ENCODE measurements at regions not wholly inside any gene's neighbourhood (a gene's known extent, or its start where the extent isn't known, plus 50 kb on each side); places are given as distances from the start of the nearest gene placed in this dataset.

DNA sequence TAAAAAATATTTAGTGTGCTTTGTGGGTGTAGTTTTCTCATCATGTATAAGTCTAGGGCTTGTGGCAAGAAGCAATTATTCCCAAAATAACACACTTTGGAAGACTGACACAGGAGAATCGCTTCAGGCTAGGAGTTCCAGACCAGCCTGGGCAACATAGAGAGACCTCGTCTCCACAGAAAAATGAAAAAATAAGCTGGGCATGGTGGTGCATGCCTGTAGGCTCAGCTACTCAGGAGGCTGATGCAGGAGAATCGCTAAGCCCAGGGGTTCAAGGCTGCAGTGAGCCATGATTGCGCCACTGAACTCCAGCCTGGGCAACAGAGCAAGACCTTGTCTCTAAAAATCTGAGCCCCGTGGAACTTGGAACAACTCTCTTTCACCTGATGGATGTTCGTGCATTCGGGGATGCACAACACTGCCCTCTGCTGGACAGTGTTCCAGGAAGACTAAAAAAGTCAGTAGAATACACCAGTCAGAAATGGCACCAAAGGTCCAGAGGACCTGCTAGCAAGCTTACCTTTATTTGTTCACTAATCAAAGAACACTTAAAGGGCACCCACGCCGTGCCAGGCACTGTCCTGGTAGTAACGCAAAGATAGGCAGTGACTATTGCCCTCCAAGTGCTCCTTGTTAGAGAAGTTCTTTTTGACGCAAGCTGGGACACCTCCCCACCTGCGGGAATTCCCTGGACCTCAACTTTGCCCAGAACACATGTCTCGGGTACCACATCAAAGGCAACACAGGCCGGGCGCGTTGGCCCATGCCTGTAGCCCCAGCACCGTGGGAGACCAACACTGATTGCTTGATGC lies 81.9 kb upstream of the CALN1 start:
- CTCF ChIA-PET: interaction anchor here (0.6 to 1.8 kb wide), 4 partner anchors 10 to 29 kb away, joined by 3 to 7 read pairs (median 3); no protein-coding TSS in a partner anchor
- BruUV-seq (replicated peaks): no TSS peak
- no peaks in the 10 kb centered on the region for H3K9me1 ChIP-seq (ENCODE audit: insufficient read depth, low read length)
- no peaks in the 10 kb centered on the region for H3K79me1 ChIP-seq (ENCODE audit: low read depth in 1 of 2, low read length in 2 of 2)
- no peak for TF ChIP-seq MAFK (IDR thresholded peaks at IDR 0.05; ENCODE audit: low read depth, low read length)
- TF ChIP-seq, protein P1, sequence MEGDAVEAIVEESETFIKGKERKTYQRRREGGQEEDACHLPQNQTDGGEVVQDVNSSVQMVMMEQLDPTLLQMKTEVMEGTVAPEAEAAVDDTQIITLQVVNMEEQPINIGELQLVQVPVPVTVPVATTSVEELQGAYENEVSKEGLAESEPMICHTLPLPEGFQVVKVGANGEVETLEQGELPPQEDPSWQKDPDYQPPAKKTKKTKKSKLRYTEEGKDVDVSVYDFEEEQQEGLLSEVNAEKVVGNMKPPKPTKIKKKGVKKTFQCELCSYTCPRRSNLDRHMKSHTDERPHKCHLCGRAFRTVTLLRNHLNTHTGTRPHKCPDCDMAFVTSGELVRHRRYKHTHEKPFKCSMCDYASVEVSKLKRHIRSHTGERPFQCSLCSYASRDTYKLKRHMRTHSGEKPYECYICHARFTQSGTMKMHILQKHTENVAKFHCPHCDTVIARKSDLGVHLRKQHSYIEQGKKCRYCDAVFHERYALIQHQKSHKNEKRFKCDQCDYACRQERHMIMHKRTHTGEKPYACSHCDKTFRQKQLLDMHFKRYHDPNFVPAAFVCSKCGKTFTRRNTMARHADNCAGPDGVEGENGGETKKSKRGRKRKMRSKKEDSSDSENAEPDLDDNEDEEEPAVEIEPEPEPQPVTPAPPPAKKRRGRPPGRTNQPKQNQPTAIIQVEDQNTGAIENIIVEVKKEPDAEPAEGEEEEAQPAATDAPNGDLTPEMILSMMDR (conservative IDR thresholded peaks at IDR 0.05; ENCODE audit: low read depth, low read length): peak; percentile 48
- peak; percentile 27; the same call in 1 of the 2 replicates for TF ChIP-seq SMC3 (IDR thresholded peaks at IDR 0.05; ENCODE audit: low read depth, low read length)
- no peak for TF ChIP-seq NFE2L2 (IDR thresholded peaks at IDR 0.05; ENCODE audit: low read depth, low read length)
- DNase-seq: peak; percentile 31
- no peak overlapping the region for H3K23ac ChIP-seq (ENCODE audit: low read depth, low read length)
- H3K4me3 ChIP-seq (ENCODE audit: insufficient read depth, low read depth, low read length): no peak overlapping the region
- H2AK5ac ChIP-seq (ENCODE audit: low read depth, low read length): no peak overlapping the region
- H3K4me1 ChIP-seq (ENCODE audit: control insufficient read depth, insufficient read depth, low read length): no peaks in the 10 kb centered on the region
- H3K27me3 ChIP-seq (ENCODE audit: control insufficient read depth, insufficient read depth, low read length): no peaks in the 10 kb centered on the region
- no peak overlapping the region for H3K27ac ChIP-seq (ENCODE audit: insufficient read depth, low read length)
- POLR2A ChIA-PET (ENCODE audit: unreplicated experiment): no interaction called here
- H2BK20ac ChIP-seq (ENCODE audit: low read depth, low read length): no peak overlapping the region
- no peak overlapping the region for H4K5ac ChIP-seq (ENCODE audit: low read depth, low read length)
- ATAC-seq (ENCODE audit: low read depth): peak; percentile 37; the same call in 1 of the 2 replicates
- no peak overlapping the region for H2BK15ac ChIP-seq (ENCODE audit: low read depth, low read length)
- no peak overlapping the region for H3K56ac ChIP-seq (ENCODE audit: extremely low read depth, insufficient read depth, low read length)
- 37% methylated on average over 5 of the region's 17 CpGs; no CpG with 5 or more reads in 1 of the 2 experiments for WGBS, 2 experiments (ENCODE audit: extremely low coverage in 2 of 2, insufficient read length in 1 of 2)
- no peaks in the 10 kb centered on the region for H3K36me3 ChIP-seq (ENCODE audit: control insufficient read depth, insufficient read depth, low read length)
- no peak overlapping the region for H4K91ac ChIP-seq (ENCODE audit: insufficient read depth, low read depth, low read length)
- H3K9me3 ChIP-seq (ENCODE audit: control insufficient read depth, insufficient read depth, low read length): peaks cover 2% of the 10 kb centered on the region; the same call in 1 of the 2 replicates
- H2AFZ ChIP-seq (replicated peaks; ENCODE audit: low read length, poor library complexity): no peak overlapping the region
- dilution Hi-C loops (cut with HindIII; ENCODE audit: low sequenced_read_pairs, unreplicated experiment) (no loop called here), intact Hi-C loops (cut with micrococcal nuclease) (no loop called here), in situ Hi-C loops (cut with MboI; ENCODE audit: low sequenced_read_pairs) (no loop called here)
- H3K4me2 ChIP-seq (ENCODE audit: low read depth, low read length): no peak overlapping the region
- H4K20me1 ChIP-seq (ENCODE audit: insufficient read depth, low read length): no peaks in the 10 kb centered on the region
- no peak overlapping the region for H3K9ac ChIP-seq (ENCODE audit: low read depth, low read length)
- H4K8ac ChIP-seq (ENCODE audit: low read depth in 2 of 2, low read length in 2 of 2): no peak overlapping the region
- no peak overlapping the region for H3K18ac ChIP-seq (ENCODE audit: low read depth, low read length)
- H3K4ac ChIP-seq (ENCODE audit: low read depth, low read length): no peak overlapping the region
- no peak overlapping the region for H2BK120ac ChIP-seq (ENCODE audit: low read depth, low read length)
- no peak overlapping the region for H2AK9ac ChIP-seq (replicated peaks; ENCODE audit: low read depth, low read length, poor library complexity)
- H2BK5ac ChIP-seq (ENCODE audit: low read depth, low read length, poor library complexity, severe bottlenecking): no peak overlapping the region
- H3K14ac ChIP-seq (replicated peaks; ENCODE audit: low read depth, low read length): no peak overlapping the region
